BJ (cell line): ENCODE measurements at regions not wholly inside any gene's neighbourhood (a gene's known extent, or its start where the extent isn't known, plus 50 kb on each side); places are given as distances from the start of the nearest gene placed in this dataset.

Source experiments
- CTCF ChIA-PET: fragments of 350-600 bp; formaldehyde crosslinking; extraction: SDS; loops from one replicate; lab custom pipeline; 2021; ENCODE audit warnings: antibody characterized with exemption, inconsistent platforms; lab: Yijun Ruan, JAX
- POLR2A ChIA-PET: fragments of 300-600 bp; sonication (Branson Sonifier 250); formaldehyde crosslinking; extraction: SDS; loops from one replicate; lab custom pipeline; 2021; ENCODE audit warnings: antibody characterized with exemption; lab: Charles Lee
- DNase-seq: peaks from one replicate; pipeline ENCODE4 v3.0.0-alpha.2; 2011; ENCODE audit warnings: low read depth
- H3K27me3 ChIP-seq: 2 replicates; pipeline ENCODE4 v1.6.0; 2011; ENCODE audit warnings: low read length; ENCODE audit not compliant: control insufficient read depth, insufficient read depth
- H3K36me3 ChIP-seq: 2 replicates; pipeline ENCODE4 v1.5.1; 2011; ENCODE audit warnings: low read length; ENCODE audit not compliant: control insufficient read depth, insufficient read depth
- H3K4me3 ChIP-seq: 2 replicates; pipeline ENCODE4 v1.5.1; 2011; ENCODE audit warnings: low read depth, mild to moderate bottlenecking, control low read depth, low read length
- TF ChIP-seq, protein P1 (sequence below): IDR thresholded peaks from 2 replicates; pipeline ENCODE4 v1.5.1; 2011; ENCODE audit warnings: low read depth, mild to moderate bottlenecking, control low read depth, inconsistent platforms, low read length, moderate library complexity; ENCODE audit not compliant: insufficient read depth

DNA sequence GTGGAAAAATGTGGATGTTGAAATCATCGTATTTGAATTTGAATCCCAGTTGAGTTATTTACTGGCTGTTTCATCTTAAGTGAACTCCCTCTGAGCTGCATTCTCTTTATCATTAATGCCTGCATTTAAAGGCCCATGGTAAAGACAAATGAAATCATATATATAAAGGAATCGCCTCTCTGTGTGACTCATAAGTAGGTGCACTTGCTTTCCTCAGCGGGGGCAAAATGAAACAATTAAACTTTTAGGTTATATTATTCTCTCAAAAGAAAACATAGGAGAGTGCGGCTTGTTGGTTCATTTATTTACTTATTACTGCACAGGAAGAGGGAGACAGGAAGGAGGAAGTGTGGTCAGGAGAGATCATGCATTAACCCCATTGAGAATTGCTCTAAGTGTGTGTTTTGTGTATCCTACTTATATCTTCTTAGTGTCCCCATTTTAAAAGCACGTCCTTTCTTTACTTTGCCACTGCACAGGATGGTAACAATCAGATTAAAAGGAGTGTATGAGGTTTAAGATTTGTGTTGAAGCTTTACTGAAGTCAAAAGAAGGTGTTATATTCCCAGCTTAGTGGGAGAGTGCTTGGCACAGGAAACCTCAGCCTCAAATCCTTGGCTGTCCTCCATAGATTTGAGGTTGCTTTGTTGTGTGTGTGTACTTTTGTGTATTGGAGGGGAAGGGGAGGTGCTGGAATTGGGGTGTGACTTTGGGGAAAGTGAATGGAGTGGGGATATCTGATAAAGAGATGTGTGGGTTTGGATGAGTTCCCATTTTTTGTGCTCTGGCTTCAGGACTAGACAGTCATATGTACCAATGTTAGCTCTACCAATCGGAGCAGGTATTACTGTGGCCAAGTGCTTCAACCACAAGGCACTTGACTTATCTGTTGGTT, 595.8 kb upstream of the NR2F2 start:
- ChIA-PET POLR2A (no interaction called here), CTCF (no interaction called here)
- no peak for DNase-seq
- Histone ChIP-seq H3K27me3 (no peaks in the 10 kb centered on the region), H3K4me3 (no peak overlapping the region), H3K36me3 (no peaks in the 10 kb centered on the region)
- TF ChIP-seq, protein P1, sequence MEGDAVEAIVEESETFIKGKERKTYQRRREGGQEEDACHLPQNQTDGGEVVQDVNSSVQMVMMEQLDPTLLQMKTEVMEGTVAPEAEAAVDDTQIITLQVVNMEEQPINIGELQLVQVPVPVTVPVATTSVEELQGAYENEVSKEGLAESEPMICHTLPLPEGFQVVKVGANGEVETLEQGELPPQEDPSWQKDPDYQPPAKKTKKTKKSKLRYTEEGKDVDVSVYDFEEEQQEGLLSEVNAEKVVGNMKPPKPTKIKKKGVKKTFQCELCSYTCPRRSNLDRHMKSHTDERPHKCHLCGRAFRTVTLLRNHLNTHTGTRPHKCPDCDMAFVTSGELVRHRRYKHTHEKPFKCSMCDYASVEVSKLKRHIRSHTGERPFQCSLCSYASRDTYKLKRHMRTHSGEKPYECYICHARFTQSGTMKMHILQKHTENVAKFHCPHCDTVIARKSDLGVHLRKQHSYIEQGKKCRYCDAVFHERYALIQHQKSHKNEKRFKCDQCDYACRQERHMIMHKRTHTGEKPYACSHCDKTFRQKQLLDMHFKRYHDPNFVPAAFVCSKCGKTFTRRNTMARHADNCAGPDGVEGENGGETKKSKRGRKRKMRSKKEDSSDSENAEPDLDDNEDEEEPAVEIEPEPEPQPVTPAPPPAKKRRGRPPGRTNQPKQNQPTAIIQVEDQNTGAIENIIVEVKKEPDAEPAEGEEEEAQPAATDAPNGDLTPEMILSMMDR = no peak

DNA sequence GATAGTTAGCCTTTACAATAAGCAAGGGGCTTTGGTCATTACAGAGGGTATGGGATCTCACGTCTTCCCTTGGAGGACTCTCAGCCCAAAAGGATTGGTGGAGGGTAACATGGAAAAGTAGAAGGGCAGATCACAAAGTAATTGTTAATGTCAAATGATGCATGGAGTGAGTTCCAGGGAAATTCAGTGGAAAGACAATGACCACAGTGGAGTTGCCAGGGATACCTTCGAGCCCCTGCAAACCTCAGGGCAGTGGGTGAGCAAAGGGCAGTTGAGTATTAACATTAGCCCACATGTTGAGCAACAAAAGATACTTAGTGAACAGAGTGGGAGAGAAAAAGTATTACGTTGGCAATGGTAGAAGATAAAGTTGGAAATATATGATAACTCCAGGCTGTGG, 593.4 kb upstream of the NR2F2 start:
- Histone ChIP-seq H3K36me3 (no peaks in the 10 kb centered on the region), H3K27me3 (no peaks in the 10 kb centered on the region), H3K4me3 (no peak overlapping the region)
- POLR2A ChIA-PET = no interaction called here
- CTCF ChIA-PET = no interaction called here
- TF ChIP-seq, protein P1 = no peak
- no peak for DNase-seq

DNA sequence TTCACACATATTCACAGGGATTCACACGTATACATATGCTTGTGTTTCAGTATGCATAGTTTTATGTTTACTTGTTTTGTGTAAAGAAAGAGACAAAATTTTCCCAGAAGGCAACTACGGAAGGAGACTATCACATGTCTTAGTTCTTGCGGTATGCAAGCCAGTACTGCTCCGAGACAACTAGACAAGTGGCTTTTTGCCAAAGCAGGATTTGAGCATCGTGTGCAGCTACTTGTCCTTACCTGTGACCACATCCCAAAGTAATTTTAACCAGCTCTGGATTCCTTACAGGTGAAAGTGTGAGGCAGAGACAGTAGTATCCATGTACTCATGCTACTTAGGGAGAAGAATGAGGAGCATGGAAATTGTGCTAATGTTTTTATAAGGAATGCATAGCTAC, 591.4 kb upstream of the NR2F2 start:
- POLR2A ChIA-PET = no interaction called here
- CTCF ChIA-PET = no interaction called here

DNA sequence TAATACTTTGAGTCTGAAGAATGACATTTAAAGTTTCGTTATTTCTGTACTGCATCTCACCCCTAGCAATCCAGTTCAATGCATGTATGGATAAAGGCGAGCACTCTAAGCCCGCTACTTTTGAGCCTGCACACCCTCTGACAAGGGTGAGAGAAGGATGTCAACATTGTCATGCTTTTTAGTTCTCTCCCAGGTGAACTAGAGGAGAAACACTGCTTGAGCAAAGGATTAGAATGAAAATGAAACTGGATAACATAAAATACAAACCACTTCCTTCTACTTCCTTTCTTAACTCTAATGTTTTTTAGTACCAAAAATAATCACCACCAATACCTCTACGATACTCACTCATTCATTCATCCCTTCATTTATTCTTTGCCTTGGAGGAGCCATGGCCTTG, 588.7 kb upstream of the NR2F2 start:
- no peak for DNase-seq
- H3K4me3 ChIP-seq = no peak overlapping the region
- ChIA-PET POLR2A (no interaction called here), CTCF (no interaction called here)
- no peaks in the 10 kb centered on the region for H3K36me3 ChIP-seq
- TF ChIP-seq, protein P1 = no peak
- no peaks in the 10 kb centered on the region for H3K27me3 ChIP-seq

More for the DNA sequence above, 591.4 kb upstream of the NR2F2 start:
- H3K4me3 ChIP-seq = no peak overlapping the region
- no peaks in the 10 kb centered on the region for H3K27me3 ChIP-seq
- no peak for DNase-seq
- no peaks in the 10 kb centered on the region for H3K36me3 ChIP-seq
- TF ChIP-seq, protein P1 = no peak

DNA sequence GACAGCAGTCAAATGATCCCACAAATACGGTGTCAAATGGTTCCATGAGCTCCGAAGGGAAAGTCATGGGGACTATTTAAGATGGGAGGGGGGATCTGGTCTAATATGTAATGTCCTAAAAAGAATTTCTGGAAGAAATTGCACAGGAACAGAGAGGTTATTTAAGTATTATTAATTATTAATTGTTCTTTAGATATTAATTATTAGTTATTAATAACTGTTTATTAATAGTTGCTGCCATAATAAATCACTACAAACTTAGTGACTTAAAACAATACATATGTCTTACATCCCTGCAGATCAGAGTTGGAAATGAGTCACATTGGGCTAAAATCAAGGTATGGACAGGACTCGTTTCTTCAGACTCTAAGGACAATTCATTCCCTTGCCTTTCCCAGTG, 588.2 kb upstream of the NR2F2 start:
- TF ChIP-seq, protein P1 = no peak
- ChIA-PET CTCF (interaction anchor here (0.6 to 0.9 kb wide), 2 partner anchors 36 to 585 kb away, joined by 4 read pairs; no protein-coding TSS in a partner anchor), POLR2A (no interaction called here)
- Histone ChIP-seq H3K4me3 (no peak overlapping the region), H3K36me3 (no peaks in the 10 kb centered on the region), H3K27me3 (no peaks in the 10 kb centered on the region)
- DNase-seq = no peak
